Astrocyte (in vitro differentiated cells and primary cell): ENCODE measurements at regions not wholly inside any gene's neighbourhood (a gene's known extent, or its start where the extent isn't known, plus 50 kb on each side); places are given as distances from the start of the nearest gene placed in this dataset.

Experiments used
- DNase-seq: peaks from one replicate; pipeline ENCODE4 v3.0.0-alpha.2; 2010; ENCODE audit warnings: low read depth
- FAIRE-seq: peaks from 2 replicates; lab custom pipeline; 2011; peaks lifted over from hg19 to GRCh38; lab: Jason Lieb, UNC
- H2AFZ ChIP-seq: 2 replicates; pipeline ENCODE4 v1.6.0; 2012; ENCODE audit warnings: low read depth, low read length, inconsistent platforms
- H3K27ac ChIP-seq: 2 replicates; pipeline ENCODE4 v1.5.1; 2011; ENCODE audit warnings: low read depth, low read length, inconsistent platforms
- H3K27me3 ChIP-seq: 2 replicates; pipeline ENCODE4 v1.6.0; 2011; ENCODE audit warnings: low read length, inconsistent platforms; ENCODE audit not compliant: insufficient read depth
- H3K36me3 ChIP-seq: 2 replicates; pipeline ENCODE4 v1.5.1; 2011; ENCODE audit warnings: low read length, inconsistent platforms; ENCODE audit not compliant: insufficient read depth
- H3K4me1 ChIP-seq: 2 replicates; pipeline ENCODE4 v1.5.1; 2011; ENCODE audit warnings: low read length, inconsistent platforms; ENCODE audit not compliant: insufficient read depth
- H3K4me2 ChIP-seq: 2 replicates; pipeline ENCODE4 v1.6.0; 2012; ENCODE audit warnings: low read length, inconsistent platforms
- H3K4me3 ChIP-seq: 2 replicates; pipeline ENCODE4 v1.5.1; 2011; ENCODE audit warnings: low read depth, mild to moderate bottlenecking, low read length, inconsistent platforms; ENCODE audit not compliant: insufficient read depth
- H3K79me2 ChIP-seq: 2 replicates; pipeline ENCODE4 v1.6.0; 2012; ENCODE audit warnings: mild to moderate bottlenecking, low read length, inconsistent platforms; ENCODE audit not compliant: insufficient read depth
- H3K9ac ChIP-seq: 2 replicates; pipeline ENCODE4 v1.6.0; 2012; ENCODE audit warnings: mild to moderate bottlenecking, low read length, inconsistent platforms
- H3K9me3 ChIP-seq: 2 replicates; pipeline ENCODE4 v1.5.1; 2012; ENCODE audit warnings: low read depth, mild to moderate bottlenecking, low read length, inconsistent platforms; ENCODE audit not compliant: insufficient read depth
- H4K20me1 ChIP-seq: 2 replicates; pipeline ENCODE4 v1.6.0; 2012; ENCODE audit warnings: low read length, inconsistent platforms; ENCODE audit not compliant: insufficient read depth
- H3K27ac Mint-ChIP-seq: one replicate; pipeline ENCODE4 v1.8.0; 2021; ENCODE audit warnings: mild to moderate bottlenecking, mixed read lengths; ENCODE audit not compliant: unreplicated experiment
- H3K27me3 Mint-ChIP-seq: one replicate; pipeline ENCODE4 v1.8.0; 2021; ENCODE audit warnings: low read depth, mixed read lengths; ENCODE audit not compliant: unreplicated experiment
- H3K36me3 Mint-ChIP-seq: one replicate; pipeline ENCODE4 v1.8.0; 2021; ENCODE audit warnings: low read depth, mixed read lengths; ENCODE audit not compliant: unreplicated experiment
- H3K4me1 Mint-ChIP-seq: one replicate; pipeline ENCODE4 v1.8.0; 2021; ENCODE audit warnings: low read depth, mixed read lengths; ENCODE audit not compliant: unreplicated experiment
- H3K4me3 Mint-ChIP-seq: one replicate; pipeline ENCODE4 v1.8.0; 2021; ENCODE audit warnings: mild to moderate bottlenecking, moderate library complexity, mixed read lengths; ENCODE audit not compliant: unreplicated experiment
- H3K9me3 Mint-ChIP-seq: one replicate; pipeline ENCODE4 v1.8.0; 2021; ENCODE audit warnings: mild to moderate bottlenecking, mixed read lengths; ENCODE audit not compliant: unreplicated experiment
- CTCF ChIP-seq: IDR thresholded peaks from 2 replicates; pipeline ENCODE4 v1.5.1; 2011; ENCODE audit warnings: low read depth, mild to moderate bottlenecking, inconsistent platforms, low read length, moderate library complexity; ENCODE audit not compliant: insufficient read depth
- EZH2 ChIP-seq: IDR thresholded peaks from 2 replicates; pipeline ENCODE4 v1.6.1; 2012; ENCODE audit warnings: mild to moderate bottlenecking, low read length, inconsistent platforms; ENCODE audit not compliant: insufficient read depth

- Histone ChIP-seq H3K9me3 (no peaks in the 10 kb centered on the region), H3K4me1 (no peaks in the 10 kb centered on the region), H3K27ac (no peak overlapping the region), H3K36me3 (no peaks in the 10 kb centered on the region), H3K27me3 (no peaks in the 10 kb centered on the region), H3K79me2 (no peaks in the 10 kb centered on the region), H2AFZ (no peak overlapping the region), H3K4me2 (no peak overlapping the region), H4K20me1 (no peaks in the 10 kb centered on the region), H3K4me3 (no peak overlapping the region), H3K9ac (no peak overlapping the region)
- FAIRE-seq (no peak), DNase-seq (no peak)
- no peak for TF ChIP-seq CTCF
- no peak for TF ChIP-seq EZH2
- Mint-ChIP-seq H3K36me3 (no peaks in the 10 kb centered on the region), H3K4me1 (no peaks in the 10 kb centered on the region), H3K27me3 (no peaks in the 10 kb centered on the region), H3K27ac (no peak overlapping the region), H3K4me3 (no peak overlapping the region), H3K9me3 (no peaks in the 10 kb centered on the region)
These were observed 1026.9 kb downstream of the LRFN5 start for GRCh38 chr14:42633504-42634095.

GRCh38 chr14:42629553-42629952 is 1022.9 kb downstream of the LRFN5 start:
- H3K79me2 ChIP-seq = no peaks in the 10 kb centered on the region
- H3K36me3 Mint-ChIP-seq = no peaks in the 10 kb centered on the region
- H3K9me3 Mint-ChIP-seq = no peaks in the 10 kb centered on the region
- no peak for DNase-seq
- no peak overlapping the region for H3K27ac Mint-ChIP-seq
- H2AFZ ChIP-seq = no peak overlapping the region
- FAIRE-seq = no peak
- H3K4me1 ChIP-seq = no peaks in the 10 kb centered on the region
- no peaks in the 10 kb centered on the region for H3K27me3 Mint-ChIP-seq
- TF ChIP-seq EZH2 (no peak), CTCF (no peak)
- no peaks in the 10 kb centered on the region for H3K27me3 ChIP-seq
- H3K9ac ChIP-seq = no peak overlapping the region
- H4K20me1 ChIP-seq = no peaks in the 10 kb centered on the region
- no peaks in the 10 kb centered on the region for H3K36me3 ChIP-seq
- no peaks in the 10 kb centered on the region for H3K4me1 Mint-ChIP-seq
- H3K4me3 ChIP-seq = no peak overlapping the region
- H3K9me3 ChIP-seq = no peaks in the 10 kb centered on the region
- no peak overlapping the region for H3K4me3 Mint-ChIP-seq
- no peak overlapping the region for H3K4me2 ChIP-seq
- no peak overlapping the region for H3K27ac ChIP-seq

- no peaks in the 10 kb centered on the region for H3K36me3 ChIP-seq
These were observed 1021.9 kb downstream of the LRFN5 start for GRCh38 chr14:42628602-42629001.

More at GRCh38 chr14:42628602-42629001, 1021.9 kb downstream of the LRFN5 start:
- no peak overlapping the region for H3K9ac ChIP-seq
- no peak overlapping the region for H3K27ac ChIP-seq
- H4K20me1 ChIP-seq = no peaks in the 10 kb centered on the region
- FAIRE-seq = no peak
- H3K4me3 ChIP-seq = no peak overlapping the region
- Mint-ChIP-seq H3K4me3 (no peak overlapping the region), H3K9me3 (no peaks in the 10 kb centered on the region), H3K27me3 (no peaks in the 10 kb centered on the region), H3K36me3 (no peaks in the 10 kb centered on the region), H3K27ac (no peak overlapping the region), H3K4me1 (no peaks in the 10 kb centered on the region)
- no peak overlapping the region for H2AFZ ChIP-seq
- H3K9me3 ChIP-seq = no peaks in the 10 kb centered on the region
- no peak overlapping the region for H3K4me2 ChIP-seq
- H3K27me3 ChIP-seq = no peaks in the 10 kb centered on the region
- no peaks in the 10 kb centered on the region for H3K4me1 ChIP-seq
- no peaks in the 10 kb centered on the region for H3K79me2 ChIP-seq
- DNase-seq = no peak
- TF ChIP-seq CTCF = no peak
- TF ChIP-seq EZH2 = no peak
